Peyer's patch (tissue), 4 donors: ENCODE measurements at regions not wholly inside any gene's neighbourhood (a gene's known extent, or its start where the extent isn't known, plus 50 kb on each side); places are given as distances from the start of the nearest gene placed in this dataset.

Experiments used
- DNase-seq, 3 donors: peaks; one replicate each; pipeline ENCODE4 v3.0.0-alpha.2; 2017 to 2019
- H3K27ac ChIP-seq, 4 donors: fragments of 200-600 bp; sonication (generic); one replicate each; pipeline ENCODE4 v1.5.1; 2016 to 2019
- H3K27me3 ChIP-seq, 2 donors: fragments of 200-600 bp; sonication (generic); one replicate each; pipeline ENCODE4 v1.5.1; 2019
- H3K36me3 ChIP-seq, 3 donors: fragments of 200-600 bp; sonication (generic); one replicate each; pipeline ENCODE4 v1.5.1; 2016 to 2019
- H3K4me1 ChIP-seq, 4 donors: fragments of 200-600 bp; sonication (generic); one replicate each; pipeline ENCODE4 v1.5.1; 2016 to 2019
- H3K4me3 ChIP-seq, 4 donors: fragments of 200-600 bp; sonication (generic); 1 replicate in 3 of 4; 2 replicates in 1 of 4; pipeline ENCODE4 v1.5.1; 2016 to 2019; ENCODE audit warnings: mild to moderate bottlenecking in 1 of 4
- H3K9me3 ChIP-seq, 4 donors: fragments of 200-600 bp; sonication (generic); one replicate each; pipeline ENCODE4 v1.5.1; 2016 to 2019; ENCODE audit warnings: mild to moderate bottlenecking in 1 of 4
- CTCF ChIP-seq, 6 experiments: fragments of 450-650 bp in 4 of 6; fragments of 200-600 bp in 2 of 6; sonication (generic) in 1 of 6; IDR thresholded peaks; one replicate each; pipeline ENCODE4 v1.5.1; 2017 to 2019; ENCODE audit warnings: antibody characterized with exemption in 6 of 6, mild to moderate bottlenecking in 3 of 6, moderate library complexity in 1 of 6
- POLR2A ChIP-seq, 2 donors: fragments of 450-650 bp; IDR thresholded peaks; one replicate each; pipeline ENCODE4 v1.5.1; 2017; ENCODE audit warnings: antibody characterized with exemption in 2 of 2, mild to moderate bottlenecking in 2 of 2, moderate library complexity in 2 of 2

- no peak overlapping the region for H3K27ac ChIP-seq
- H3K9me3 ChIP-seq, result no peaks in the 10 kb centered on the region
- H3K36me3 ChIP-seq, result no peaks in the 10 kb centered on the region
- DNase-seq, result no peak
- no peak for TF ChIP-seq CTCF (IDR thresholded peaks at IDR 0.05)
- TF ChIP-seq POLR2A (IDR thresholded peaks at IDR 0.05), result no peak
- H3K4me1 ChIP-seq, result no peaks in the 10 kb centered on the region
- H3K4me3 ChIP-seq, result no peak overlapping the region
- H3K27me3 ChIP-seq, result no peaks in the 10 kb centered on the region
Measured at GRCh38 chr2:198368089-198368488, 563.7 kb downstream of the PLCL1 start.

GRCh38 chr2:198362740-198363139 is 558.3 kb downstream of the PLCL1 start:
- Histone ChIP-seq H3K36me3 (no peaks in the 10 kb centered on the region), H3K4me3 (no peak overlapping the region), H3K27ac (no peak overlapping the region), H3K27me3 (no peaks in the 10 kb centered on the region), H3K4me1 (no peaks in the 10 kb centered on the region), H3K9me3 (no peaks in the 10 kb centered on the region)
- DNase-seq, result no peak
- TF ChIP-seq POLR2A (IDR thresholded peaks at IDR 0.05) (no peak), CTCF (IDR thresholded peaks at IDR 0.05) (no peak)

GRCh38 chr2:198359308-198359707 is 554.9 kb downstream of the PLCL1 start:
- TF ChIP-seq CTCF (IDR thresholded peaks at IDR 0.05), result no peak
- TF ChIP-seq POLR2A (IDR thresholded peaks at IDR 0.05), result no peak
- H3K36me3 ChIP-seq, result no peaks in the 10 kb centered on the region
- no peak overlapping the region for H3K4me3 ChIP-seq
- H3K9me3 ChIP-seq, result no peaks in the 10 kb centered on the region
- H3K4me1 ChIP-seq, result no peaks in the 10 kb centered on the region
- no peak overlapping the region for H3K27ac ChIP-seq
- H3K27me3 ChIP-seq, result no peaks in the 10 kb centered on the region
- DNase-seq, result no peak

- Histone ChIP-seq H3K27ac (no peak overlapping the region), H3K27me3 (no peaks in the 10 kb centered on the region), H3K4me3 (no peak overlapping the region), H3K4me1 (no peaks in the 10 kb centered on the region), H3K9me3 (no peaks in the 10 kb centered on the region), H3K36me3 (no peaks in the 10 kb centered on the region)
- no peak for DNase-seq
- TF ChIP-seq CTCF (IDR thresholded peaks at IDR 0.05), result no peak
- no peak for TF ChIP-seq POLR2A (IDR thresholded peaks at IDR 0.05)
Measured at GRCh38 chr2:198356157-198356556, 551.8 kb downstream of the PLCL1 start.

GRCh38 chr2:198351647-198352046 is 547.3 kb downstream of the PLCL1 start:
- TF ChIP-seq POLR2A (IDR thresholded peaks at IDR 0.05) (no peak), CTCF (IDR thresholded peaks at IDR 0.05) (no peak)
- Histone ChIP-seq H3K4me1 (no peaks in the 10 kb centered on the region), H3K27ac (no peak overlapping the region), H3K4me3 (no peak overlapping the region), H3K9me3 (no peaks in the 10 kb centered on the region), H3K36me3 (no peaks in the 10 kb centered on the region), H3K27me3 (no peaks in the 10 kb centered on the region)
- DNase-seq, result no peak

- no peaks in the 10 kb centered on the region for H3K9me3 ChIP-seq
- no peak overlapping the region for H3K27ac ChIP-seq
- TF ChIP-seq POLR2A (IDR thresholded peaks at IDR 0.05) (no peak), CTCF (IDR thresholded peaks at IDR 0.05) (no peak)
- no peaks in the 10 kb centered on the region for H3K36me3 ChIP-seq
- H3K4me3 ChIP-seq, result no peak overlapping the region
- H3K27me3 ChIP-seq, result no peaks in the 10 kb centered on the region
- no peaks in the 10 kb centered on the region for H3K4me1 ChIP-seq
- DNase-seq, result no peak
Measured at GRCh38 chr2:198347946-198348345, 543.6 kb downstream of the PLCL1 start.
